H7 (cell line): ENCODE measurements at regions not wholly inside any gene's neighbourhood (a gene's known extent, or its start where the extent isn't known, plus 50 kb on each side); places are given as distances from the start of the nearest gene placed in this dataset.

Source experiments
- DNase-seq: peaks from one replicate; pipeline ENCODE4 v3.0.0; 2012
- H3K27me3 ChIP-seq: 2 replicates; pipeline ENCODE4 v1.6.0; 2011; ENCODE audit warnings: mild to moderate bottlenecking, low read length; ENCODE audit not compliant: control insufficient read depth, insufficient read depth
- H3K36me3 ChIP-seq: replicated peaks from 2 replicates; pipeline ENCODE4 v1.5.1; 2011; ENCODE audit warnings: low read length; ENCODE audit not compliant: control insufficient read depth, insufficient read depth
- H3K4me3 ChIP-seq: 2 replicates; pipeline ENCODE4 v1.5.1; 2011; ENCODE audit warnings: low read depth, mild to moderate bottlenecking, control low read depth, low read length, moderate library complexity; ENCODE audit not compliant: insufficient read depth

DNA sequence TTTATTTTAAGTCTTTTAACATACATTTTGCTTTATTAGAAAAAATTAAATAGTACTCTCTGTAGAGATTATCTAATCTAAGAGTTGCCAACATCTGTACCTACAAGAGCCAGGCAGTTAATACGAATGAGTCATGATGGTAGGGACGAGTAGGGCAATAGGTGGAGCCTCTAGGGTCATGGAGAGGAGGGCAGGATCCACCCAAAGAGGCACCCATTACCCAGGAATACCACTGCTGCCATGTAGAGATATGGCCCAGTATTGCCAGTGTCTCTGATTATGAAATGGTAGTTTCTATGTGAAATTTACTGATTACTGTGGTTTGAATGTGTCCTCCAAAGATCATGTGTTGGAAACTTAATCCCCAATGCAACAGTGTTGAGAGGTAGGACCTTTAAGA is 170.4 kb downstream of the PIK3R1 start:
- no peaks in the 10 kb centered on the region for H3K36me3 ChIP-seq

DNA sequence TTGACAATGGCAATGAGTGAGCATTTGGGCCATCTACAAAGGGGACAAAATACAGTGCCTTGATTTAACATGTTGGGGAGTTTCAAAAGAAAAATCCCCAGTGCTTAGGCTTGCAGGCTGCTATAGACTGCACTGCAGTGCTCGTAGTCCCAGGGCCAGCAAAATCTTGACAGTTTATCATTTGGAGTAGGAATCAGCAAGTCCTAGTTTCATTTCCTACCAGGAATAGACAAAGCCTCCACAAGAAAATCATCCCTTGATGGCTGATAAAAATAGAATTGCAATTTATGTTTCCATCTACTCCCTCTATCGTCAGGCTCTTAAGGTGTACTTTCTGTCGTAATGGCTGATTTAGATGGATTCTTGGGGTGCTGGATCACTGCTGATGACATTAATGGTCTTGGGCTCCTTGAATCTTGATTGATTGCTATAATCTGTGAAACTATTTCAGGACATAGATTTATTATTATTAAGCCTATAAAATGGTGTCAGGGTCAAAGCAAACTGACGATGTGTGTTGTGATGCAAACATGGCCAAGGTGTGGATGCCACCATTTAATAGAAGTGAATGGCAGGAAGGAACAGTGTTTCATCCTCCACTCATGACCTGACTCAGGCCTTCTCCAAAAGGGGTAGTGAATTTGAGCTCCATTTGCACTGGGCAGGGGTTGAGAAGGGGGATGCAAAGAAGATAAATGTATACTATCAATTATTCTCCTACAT is 171.7 kb downstream of the PIK3R1 start:
- no peak for DNase-seq
- no peaks in the 10 kb centered on the region for H3K36me3 ChIP-seq
- no peaks in the 10 kb centered on the region for H3K27me3 ChIP-seq

More for the DNA sequence above, 170.4 kb downstream of the PIK3R1 start:
- no peak for DNase-seq
- H3K27me3 ChIP-seq = no peaks in the 10 kb centered on the region
- no peak overlapping the region for H3K4me3 ChIP-seq

DNA sequence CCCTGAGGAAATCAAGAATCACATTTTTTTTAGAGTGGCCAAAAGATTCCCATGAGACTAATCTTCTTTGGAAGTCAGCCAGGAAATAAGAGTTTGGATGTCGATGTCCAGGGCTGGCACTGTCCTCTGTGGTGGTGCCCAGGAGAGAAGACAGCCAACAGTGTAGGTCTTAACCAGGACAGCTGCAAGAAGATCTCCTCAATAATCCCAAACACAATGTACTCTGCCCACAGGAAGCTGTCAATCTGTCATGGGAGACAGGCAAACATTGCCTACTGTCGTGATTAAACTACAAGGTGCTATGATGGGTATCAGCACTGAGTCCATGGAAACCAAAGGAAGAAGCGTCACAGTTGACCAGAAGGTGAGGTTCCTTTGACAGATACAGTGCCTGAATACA is 174.1 kb downstream of the PIK3R1 start:
- H3K4me3 ChIP-seq = no peak overlapping the region
- no peaks in the 10 kb centered on the region for H3K27me3 ChIP-seq
- no peaks in the 10 kb centered on the region for H3K36me3 ChIP-seq
- DNase-seq = no peak

More for the DNA sequence above, 171.7 kb downstream of the PIK3R1 start:
- H3K4me3 ChIP-seq = no peak overlapping the region

DNA sequence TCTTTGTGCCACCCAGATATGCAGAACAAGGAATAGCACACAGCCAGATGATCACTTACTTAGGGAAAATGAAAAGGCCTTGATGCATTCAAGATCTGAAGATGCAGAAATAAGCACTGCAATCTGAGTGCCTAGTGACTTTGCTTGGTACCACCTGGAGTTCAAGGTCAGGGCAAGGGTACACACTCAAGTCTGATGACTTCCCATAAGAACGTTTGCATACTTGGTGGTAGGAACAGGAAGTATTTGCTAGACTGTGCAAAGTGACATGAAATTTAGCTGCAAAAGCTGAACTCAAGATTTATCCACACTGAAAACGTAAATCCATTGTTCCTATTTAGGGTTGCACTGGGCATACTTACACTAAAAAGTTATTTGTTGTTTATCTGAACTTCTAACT is 177.1 kb downstream of the PIK3R1 start:
- no peak for DNase-seq
- Histone ChIP-seq H3K36me3 (no peaks in the 10 kb centered on the region), H3K4me3 (no peak overlapping the region), H3K27me3 (no peaks in the 10 kb centered on the region)

DNA sequence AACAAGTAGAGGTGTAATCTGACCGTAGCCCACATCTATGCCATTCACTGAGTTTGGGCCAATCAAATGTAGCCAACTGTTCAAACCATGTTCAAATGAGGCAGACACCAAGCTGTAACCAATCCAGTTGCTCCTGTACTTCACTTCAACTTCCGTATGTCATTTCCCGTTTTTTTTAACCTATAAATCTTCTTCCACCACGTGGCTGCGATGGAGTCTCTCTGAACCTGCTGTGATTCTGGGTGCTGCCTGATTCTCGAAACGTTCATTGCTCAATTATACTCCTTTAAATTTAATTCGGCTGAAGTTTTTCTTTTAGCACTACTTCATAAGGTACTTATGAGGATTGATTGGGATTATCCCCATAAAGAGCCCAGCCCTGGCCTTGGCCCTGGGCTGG is 179.7 kb downstream of the PIK3R1 start:
- H3K27me3 ChIP-seq = no peaks in the 10 kb centered on the region
- no peak for DNase-seq
- no peaks in the 10 kb centered on the region for H3K36me3 ChIP-seq
- H3K4me3 ChIP-seq = no peak overlapping the region

DNA sequence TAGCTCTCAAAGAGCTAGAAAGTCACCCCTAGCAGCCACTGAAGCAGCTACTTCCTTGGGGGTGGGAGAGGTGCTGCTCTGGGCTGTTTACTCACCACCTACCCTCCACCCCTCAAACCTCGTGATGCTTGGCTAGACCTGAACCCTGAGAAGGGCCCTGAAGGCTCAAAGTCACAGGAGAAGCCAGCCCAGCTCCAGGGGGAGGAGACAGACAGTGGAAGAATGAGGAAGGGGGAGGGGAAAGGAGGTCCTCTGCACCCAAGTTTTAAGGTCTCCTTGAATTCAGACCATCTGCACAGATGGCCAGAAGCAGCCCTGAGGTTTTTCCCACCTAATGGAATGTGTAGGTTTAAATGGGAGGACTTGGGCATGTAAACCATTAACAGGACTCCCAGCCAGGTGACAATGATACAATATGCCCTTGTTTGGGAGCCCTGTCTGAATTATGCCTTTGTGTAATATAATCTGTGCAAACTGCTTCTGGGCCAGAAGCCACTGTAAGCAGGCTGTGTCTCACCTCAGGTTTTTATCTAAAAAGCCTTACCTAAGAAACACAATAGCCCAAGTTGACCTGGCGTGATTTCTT is 180.5 kb downstream of the PIK3R1 start:
- H3K4me3 ChIP-seq = no peak overlapping the region
- DNase-seq = no peak

DNA sequence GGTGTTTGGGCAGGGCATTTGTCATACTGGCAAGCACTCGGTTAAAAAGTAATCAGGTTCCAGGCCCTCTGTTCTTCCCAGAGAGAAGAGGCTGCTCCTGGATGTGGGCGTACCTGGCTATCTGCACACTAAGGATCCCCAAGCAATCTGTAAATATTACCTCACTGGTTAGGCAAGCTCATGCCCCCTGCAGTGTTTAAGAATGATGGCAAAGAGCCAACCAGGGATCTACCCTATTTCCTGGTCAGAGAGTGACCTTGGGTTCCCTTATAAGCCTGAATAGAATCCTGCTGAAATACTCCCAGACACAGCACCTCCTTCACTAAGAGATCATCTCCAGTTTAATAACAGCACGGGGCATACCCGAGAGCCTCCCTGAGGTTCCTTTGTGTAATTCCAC is 181.2 kb downstream of the PIK3R1 start:
- Histone ChIP-seq H3K4me3 (no peak overlapping the region), H3K36me3 (no peaks in the 10 kb centered on the region), H3K27me3 (no peaks in the 10 kb centered on the region)
- DNase-seq = no peak

More for the DNA sequence above, 180.5 kb downstream of the PIK3R1 start:
- no peaks in the 10 kb centered on the region for H3K27me3 ChIP-seq
- H3K36me3 ChIP-seq = no peaks in the 10 kb centered on the region

DNA sequence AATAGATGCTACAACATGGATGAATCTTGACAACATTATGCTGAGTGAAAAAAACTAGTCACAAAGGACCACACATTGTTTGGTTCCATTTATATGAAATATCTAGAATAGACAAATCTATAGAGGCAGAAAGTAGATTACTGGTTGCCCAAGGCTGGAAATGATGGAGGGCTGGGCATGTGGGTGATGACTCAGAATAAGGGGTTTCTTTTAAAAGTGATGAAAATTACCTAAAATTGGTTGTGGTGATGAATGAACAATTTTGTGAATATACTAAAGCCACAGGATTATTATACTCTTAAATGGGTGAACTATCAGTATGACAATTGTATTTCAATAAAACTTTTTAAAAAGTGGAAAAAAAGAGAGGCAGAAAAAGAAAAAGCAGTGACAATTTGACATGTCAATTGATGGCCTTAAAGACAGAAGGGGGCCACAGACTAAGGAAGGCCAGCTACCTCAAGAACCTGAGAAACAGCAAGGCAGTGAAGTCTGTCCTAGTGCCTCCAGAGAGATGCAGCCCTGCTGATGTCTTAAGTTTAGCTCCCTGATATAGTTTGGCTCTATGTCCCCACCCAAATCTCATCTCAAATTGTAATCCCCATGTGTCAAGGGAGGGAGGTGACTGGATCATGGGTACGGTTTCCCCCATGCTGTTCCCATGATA is 182.7 kb downstream of the PIK3R1 start:
- H3K36me3 ChIP-seq = no peaks in the 10 kb centered on the region
- no peak for DNase-seq
- no peak overlapping the region for H3K4me3 ChIP-seq
- no peaks in the 10 kb centered on the region for H3K27me3 ChIP-seq

DNA sequence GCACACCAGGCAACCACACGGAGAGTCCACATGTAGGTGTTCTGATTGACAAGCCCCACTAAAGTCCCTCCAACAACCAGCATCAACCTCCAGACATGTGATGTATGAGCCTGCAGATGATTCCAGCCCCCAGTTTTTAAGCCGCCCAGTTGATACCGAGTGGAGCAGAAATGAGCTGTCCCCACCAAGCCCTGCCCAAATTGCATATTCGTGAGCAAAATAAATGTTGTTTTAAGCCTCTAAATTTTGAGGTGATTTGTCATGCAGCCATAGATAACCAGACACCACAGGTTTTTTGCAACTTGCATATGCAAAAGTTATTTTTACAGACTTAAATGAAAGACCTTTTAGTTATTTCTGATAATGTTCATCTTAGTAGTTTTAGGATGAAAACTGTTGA is 187.7 kb downstream of the PIK3R1 start:
- no peak for DNase-seq
- Histone ChIP-seq H3K36me3 (no peaks in the 10 kb centered on the region), H3K27me3 (no peaks in the 10 kb centered on the region), H3K4me3 (no peak overlapping the region)

DNA sequence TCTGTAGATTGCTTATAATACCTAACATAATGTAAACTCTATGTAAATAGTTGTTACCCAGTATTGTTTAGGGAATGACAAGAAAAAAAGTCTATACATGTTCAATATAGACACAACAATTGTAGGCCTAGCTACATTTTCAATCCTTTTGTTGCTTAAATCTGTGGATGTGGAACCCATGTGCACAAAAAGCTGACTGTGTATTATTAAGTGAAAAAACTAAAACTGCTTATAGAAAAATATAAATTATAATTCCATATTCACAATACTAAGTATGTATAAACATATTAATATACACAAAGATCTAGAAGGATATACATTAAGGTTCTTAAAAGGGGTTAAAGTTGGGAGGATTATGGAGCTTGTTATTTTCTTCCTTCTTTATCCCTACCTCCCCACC is 188.7 kb downstream of the PIK3R1 start:
- H3K4me3 ChIP-seq = no peak overlapping the region
- no peaks in the 10 kb centered on the region for H3K36me3 ChIP-seq
- no peak for DNase-seq
- H3K27me3 ChIP-seq = no peaks in the 10 kb centered on the region

DNA sequence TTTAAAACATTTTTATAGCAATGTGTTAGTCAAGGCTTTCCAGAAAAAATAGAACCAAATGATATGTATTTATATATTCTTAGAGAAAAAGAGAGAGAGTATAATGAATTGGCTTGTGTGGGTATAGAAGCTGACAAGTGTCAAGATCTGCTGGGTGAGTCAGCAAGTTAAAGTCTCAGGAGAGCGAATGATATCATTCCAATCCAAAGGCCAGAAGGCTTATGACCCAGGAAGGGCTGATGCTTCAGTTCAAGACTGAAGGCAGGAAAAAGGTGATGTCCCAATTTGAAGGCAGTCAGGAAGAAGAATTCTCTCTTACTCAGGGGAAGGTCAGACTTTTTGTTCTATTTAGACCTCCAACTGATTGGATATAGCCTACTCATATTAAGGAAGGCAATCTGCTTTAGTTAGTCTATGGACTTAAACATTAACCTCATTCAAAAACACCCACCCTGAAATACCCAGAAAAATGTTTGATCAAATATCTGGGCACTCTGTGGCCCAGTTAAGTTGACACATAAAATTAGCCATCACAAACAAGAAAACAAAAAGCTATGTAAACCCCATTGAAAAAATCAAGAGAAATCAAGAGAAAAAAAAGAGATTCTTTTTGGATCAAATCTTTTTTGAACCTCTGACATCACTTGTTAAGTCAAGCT is 189.6 kb downstream of the PIK3R1 start:
- Histone ChIP-seq H3K36me3 (no peaks in the 10 kb centered on the region), H3K4me3 (no peak overlapping the region), H3K27me3 (no peaks in the 10 kb centered on the region)
- DNase-seq = no peak

DNA sequence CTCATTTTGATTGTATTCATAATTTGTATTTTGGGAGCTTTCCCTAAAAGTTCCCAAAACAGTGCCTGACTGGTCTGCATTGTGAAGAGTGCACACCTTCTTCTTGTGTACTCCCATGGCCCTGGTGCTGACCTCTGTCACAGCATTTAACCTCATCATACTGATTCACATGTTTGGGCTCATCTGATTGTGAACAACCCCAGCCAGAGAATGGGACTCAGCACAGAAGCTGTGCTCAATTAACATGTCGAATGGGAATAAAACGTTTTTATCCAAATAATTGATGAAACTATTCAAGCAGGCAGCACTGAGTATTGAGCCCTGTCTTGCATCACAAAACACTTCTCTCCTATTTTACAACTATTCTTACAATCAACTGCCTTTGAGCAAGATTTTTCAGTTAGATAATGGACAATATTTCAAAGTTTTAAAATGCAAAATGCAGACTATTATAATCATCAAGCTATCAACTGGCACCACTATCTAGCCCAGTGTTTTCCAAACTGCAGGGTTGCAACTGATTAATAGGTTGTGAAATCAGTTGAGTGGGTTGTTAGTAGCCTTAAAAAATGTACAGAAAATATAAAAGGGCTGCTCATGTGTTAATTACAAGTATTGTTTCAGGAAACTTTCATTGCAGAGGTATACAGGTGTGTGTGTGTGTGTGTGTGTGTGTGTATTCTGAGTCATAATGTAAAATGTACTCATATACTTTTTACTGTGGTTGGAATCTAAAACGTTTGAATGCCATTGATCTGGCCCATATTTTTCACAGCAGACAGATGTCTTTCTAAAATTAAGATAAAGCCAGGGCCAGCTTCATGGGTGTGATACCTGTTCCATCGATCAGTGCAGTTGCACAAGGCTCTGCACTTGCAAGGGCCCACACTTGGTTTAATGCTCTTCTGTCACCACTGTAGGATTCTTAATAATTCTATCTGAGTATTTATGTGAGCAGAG is 190.5 kb downstream of the PIK3R1 start:
- Histone ChIP-seq H3K36me3 (no peaks in the 10 kb centered on the region), H3K4me3 (no peak overlapping the region), H3K27me3 (no peaks in the 10 kb centered on the region)
- DNase-seq = no peak

DNA sequence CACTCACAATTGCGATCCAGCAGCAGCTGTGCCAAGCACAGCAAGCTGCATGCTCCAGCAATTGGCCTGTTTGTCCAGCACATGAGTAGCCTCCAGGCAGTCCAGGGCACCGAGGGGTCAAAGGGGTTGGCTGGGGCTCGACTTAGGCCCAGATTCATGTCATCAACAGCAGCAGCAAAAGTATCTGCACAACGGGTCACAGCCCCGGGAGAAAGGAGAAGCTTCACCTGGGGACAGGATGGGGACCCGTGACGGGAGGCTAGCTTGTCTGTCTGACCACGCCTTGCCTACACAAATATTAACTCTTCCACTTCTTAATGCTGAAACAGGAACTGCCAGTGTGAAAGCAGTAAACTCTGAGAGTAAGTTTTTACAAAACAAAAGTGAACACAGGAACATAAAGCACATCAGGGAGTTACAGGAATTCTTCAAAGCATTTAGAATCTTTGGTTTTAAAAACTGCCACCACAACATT is 191.2 kb downstream of the PIK3R1 start:
- Histone ChIP-seq H3K36me3 (no peaks in the 10 kb centered on the region), H3K27me3 (no peaks in the 10 kb centered on the region), H3K4me3 (no peak overlapping the region)
- no peak for DNase-seq
